Activated B cell treated with CpG ODN at 0.5 μM for 24 hours (primary cell): ENCODE measurements at regions not wholly inside any gene's neighbourhood (a gene's known extent, or its start where the extent isn't known, plus 50 kb on each side); places are given as distances from the start of the nearest gene placed in this dataset.

ENCODE experiments used
- ATAC-seq: fragments of 200-7000 bp; cut with Tn5 transposase; one replicate; pipeline ENCODE4 v1.10.0; 2021; ENCODE audit warnings: low read depth, mild to moderate bottlenecking, moderate library complexity
- CTCF ChIA-PET: fragments of 350-600 bp; sonication (Branson Sonifier 250); formaldehyde crosslinking; loops from one replicate; lab custom pipeline; 2021; ENCODE audit warnings: antibody characterized with exemption; lab: Charles Lee
- POLR2A ChIA-PET: fragments of 350-600 bp; sonication (Branson Sonifier 250); formaldehyde crosslinking; loops from one replicate; lab custom pipeline; 2021; ENCODE audit warnings: antibody characterized with exemption; lab: Charles Lee
- DNase-seq: peaks from one replicate; pipeline ENCODE4 v3.0.0; 2022
- H3K27ac Mint-ChIP-seq: one replicate; pipeline ENCODE4 v1.8.0; 2020; ENCODE audit warnings: mixed read lengths
- H3K27me3 Mint-ChIP-seq: one replicate; pipeline ENCODE4 v1.8.0; 2021; ENCODE audit warnings: mixed read lengths
- H3K36me3 Mint-ChIP-seq: one replicate; pipeline ENCODE4 v1.8.0; 2021; ENCODE audit warnings: low read depth, mixed read lengths
- H3K4me1 Mint-ChIP-seq: one replicate; pipeline ENCODE4 v1.8.0; 2021; ENCODE audit warnings: mixed read lengths
- H3K4me3 Mint-ChIP-seq: one replicate; pipeline ENCODE4 v1.8.0; 2020; ENCODE audit warnings: mild to moderate bottlenecking, mixed read lengths
- H3K9me3 Mint-ChIP-seq: one replicate; pipeline ENCODE4 v1.8.0; 2020; ENCODE audit warnings: mixed read lengths
- intact Hi-C: fragments of 100-400 bp; cut with micrococcal nuclease; formaldehyde crosslinking; loops from one replicate; pipeline ENCODE4 v1.15.1; 2024
- TF ChIP-seq, protein P1 (sequence below): fragments of 200-600 bp; IDR thresholded peaks from one replicate; pipeline ENCODE4 v1.8.0; 2022; ENCODE audit warnings: antibody characterized with exemption, mild to moderate bottlenecking

DNA sequence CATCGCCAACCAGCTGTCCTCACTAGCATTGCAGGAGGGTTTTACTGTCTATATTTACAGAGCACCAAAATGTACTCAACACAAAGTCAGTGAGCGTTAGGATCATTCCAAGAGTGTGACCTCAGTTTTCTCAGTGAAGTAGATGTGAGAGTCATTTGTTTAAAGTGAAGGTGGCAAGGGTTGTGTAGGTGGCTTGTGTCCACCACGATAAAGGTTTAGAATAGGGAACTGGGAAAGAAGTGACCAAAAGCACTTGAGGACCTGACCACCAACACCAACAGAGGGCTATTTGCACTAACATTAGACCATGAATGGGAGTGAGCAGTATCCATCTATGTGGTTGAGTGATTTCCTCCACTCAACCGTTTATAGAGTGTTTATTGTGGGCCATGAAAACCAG is 152.5 kb upstream of the POU2AF2 start:
- DNase-seq (no peak), ATAC-seq (no peak)
- Mint-ChIP-seq H3K36me3 (no peaks in the 10 kb centered on the region), H3K4me1 (peaks cover 7% of the 10 kb centered on the region), H3K27ac (no peak overlapping the region), H3K4me3 (no peak overlapping the region), H3K9me3 (no peaks in the 10 kb centered on the region), H3K27me3 (no peaks in the 10 kb centered on the region)
- CTCF ChIA-PET, result no interaction called here
- intact Hi-C loops, result no loop called here
- POLR2A ChIA-PET, result no interaction called here
- TF ChIP-seq, protein P1, sequence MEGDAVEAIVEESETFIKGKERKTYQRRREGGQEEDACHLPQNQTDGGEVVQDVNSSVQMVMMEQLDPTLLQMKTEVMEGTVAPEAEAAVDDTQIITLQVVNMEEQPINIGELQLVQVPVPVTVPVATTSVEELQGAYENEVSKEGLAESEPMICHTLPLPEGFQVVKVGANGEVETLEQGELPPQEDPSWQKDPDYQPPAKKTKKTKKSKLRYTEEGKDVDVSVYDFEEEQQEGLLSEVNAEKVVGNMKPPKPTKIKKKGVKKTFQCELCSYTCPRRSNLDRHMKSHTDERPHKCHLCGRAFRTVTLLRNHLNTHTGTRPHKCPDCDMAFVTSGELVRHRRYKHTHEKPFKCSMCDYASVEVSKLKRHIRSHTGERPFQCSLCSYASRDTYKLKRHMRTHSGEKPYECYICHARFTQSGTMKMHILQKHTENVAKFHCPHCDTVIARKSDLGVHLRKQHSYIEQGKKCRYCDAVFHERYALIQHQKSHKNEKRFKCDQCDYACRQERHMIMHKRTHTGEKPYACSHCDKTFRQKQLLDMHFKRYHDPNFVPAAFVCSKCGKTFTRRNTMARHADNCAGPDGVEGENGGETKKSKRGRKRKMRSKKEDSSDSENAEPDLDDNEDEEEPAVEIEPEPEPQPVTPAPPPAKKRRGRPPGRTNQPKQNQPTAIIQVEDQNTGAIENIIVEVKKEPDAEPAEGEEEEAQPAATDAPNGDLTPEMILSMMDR, result no peak

DNA sequence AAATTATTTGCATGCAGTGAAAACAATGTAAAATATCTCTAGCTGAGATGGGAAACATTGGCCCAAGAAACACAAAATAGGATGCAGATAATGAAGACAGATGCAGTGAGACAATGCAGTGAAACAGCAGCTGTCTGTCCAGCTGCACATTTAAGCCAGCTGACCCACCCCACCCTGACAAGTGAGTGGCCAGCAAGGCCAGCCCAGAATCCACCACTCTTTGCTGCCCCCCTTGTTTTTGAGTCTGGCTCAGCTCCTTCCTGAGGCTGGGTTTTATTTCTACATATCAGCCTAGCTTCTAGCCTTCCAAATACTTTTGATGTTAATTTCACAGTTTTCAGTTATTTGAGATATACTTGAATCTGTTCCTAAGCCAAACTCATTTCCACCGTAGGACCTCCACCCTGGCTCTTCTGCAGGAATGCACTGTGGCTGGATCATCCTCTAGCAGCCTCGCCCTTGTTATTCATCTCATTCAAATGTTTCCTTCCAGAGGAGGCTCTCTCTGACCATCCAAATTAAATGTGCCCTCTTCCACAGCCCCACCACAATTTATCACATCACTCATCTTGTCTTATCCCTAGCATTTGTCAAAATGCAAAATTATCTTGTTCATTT is 154.1 kb upstream of the POU2AF2 start:
- TF ChIP-seq, protein P1, result no peak
- ChIA-PET CTCF (no interaction called here), POLR2A (interaction anchor here (0.6 kb wide), 1 partner anchor 16 kb away, joined by 3 read pairs; no protein-coding TSS in a partner anchor)
- intact Hi-C loops, result no loop called here
- H3K4me1 Mint-ChIP-seq, result peaks cover 7% of the 10 kb centered on the region
- H3K4me3 Mint-ChIP-seq, result no peak overlapping the region
- H3K9me3 Mint-ChIP-seq, result no peaks in the 10 kb centered on the region
- no peak for ATAC-seq
- DNase-seq, result no peak
- H3K36me3 Mint-ChIP-seq, result no peaks in the 10 kb centered on the region
- no peak overlapping the region for H3K27ac Mint-ChIP-seq
- no peaks in the 10 kb centered on the region for H3K27me3 Mint-ChIP-seq

- Mint-ChIP-seq H3K27ac (no peak overlapping the region), H3K4me1 (peaks cover 4% of the 10 kb centered on the region), H3K9me3 (no peaks in the 10 kb centered on the region), H3K27me3 (no peaks in the 10 kb centered on the region), H3K4me3 (no peak overlapping the region), H3K36me3 (no peaks in the 10 kb centered on the region)
- POLR2A ChIA-PET, result no interaction called here
- ATAC-seq (no peak), DNase-seq (no peak)
- TF ChIP-seq, protein P1, result no peak
- CTCF ChIA-PET, result no interaction called here
- intact Hi-C loops, result no loop called here
Measured at GRCh38 chr11:111089759-111090158, 155.8 kb upstream of the POU2AF2 start.

- H3K9me3 Mint-ChIP-seq, result no peaks in the 10 kb centered on the region
- no peak for ATAC-seq
- no peaks in the 10 kb centered on the region for H3K27me3 Mint-ChIP-seq
- peaks cover 4% of the 10 kb centered on the region for H3K4me1 Mint-ChIP-seq
- ChIA-PET CTCF (no interaction called here), POLR2A (interaction anchor here (0.6 kb wide), 1 partner anchor 142 kb away, joined by 4 read pairs; no protein-coding TSS in a partner anchor)
- DNase-seq, result no peak
- no peak overlapping the region for H3K27ac Mint-ChIP-seq
- H3K36me3 Mint-ChIP-seq, result no peaks in the 10 kb centered on the region
- TF ChIP-seq, protein P1, result no peak
- H3K4me3 Mint-ChIP-seq, result no peak overlapping the region
- intact Hi-C loops, result no loop called here
Measured at GRCh38 chr11:111088847-111089355, 156.6 kb upstream of the POU2AF2 start.

GRCh38 chr11:111086058-111086457 is 159.5 kb upstream of the POU2AF2 start:
- ATAC-seq, result no peak
- ChIA-PET POLR2A (no interaction called here), CTCF (no interaction called here)
- Mint-ChIP-seq H3K27ac (no peak overlapping the region), H3K4me1 (peaks cover 4% of the 10 kb centered on the region), H3K36me3 (no peaks in the 10 kb centered on the region), H3K4me3 (no peak overlapping the region), H3K9me3 (no peaks in the 10 kb centered on the region), H3K27me3 (no peaks in the 10 kb centered on the region)
- no peak for DNase-seq
- intact Hi-C loops, result no loop called here
- TF ChIP-seq, protein P1, result no peak
